Kidney capillary endothelial cell (primary cell): ENCODE measurements at regions not wholly inside any gene's neighbourhood (a gene's known extent, or its start where the extent isn't known, plus 50 kb on each side); places are given as distances from the start of the nearest gene placed in this dataset.
"Not testable (repeated sequence)": the region's sequence is repeated elsewhere in the genome, so short reads cannot be mapped to it uniquely, and the experiment has no call there.

ENCODE experiments used
- DNase-seq: peaks from one replicate; pipeline ENCODE4 v3.0.0-alpha.2; 2018; ENCODE audit warnings: low spot score

GRCh38 chr15:31597466-31597865 is 270.8 kb downstream of the KLF13 start:
- no peak for DNase-seq

GRCh38 chr15:31598620-31599019 is 272.0 kb downstream of the KLF13 start:
- no peak for DNase-seq

GRCh38 chr15:31605467-31605931 is 278.9 kb downstream of the KLF13 start:
- DNase-seq = no peak

GRCh38 chr15:31606194-31606669 is 279.6 kb downstream of the KLF13 start:
- no peak for DNase-seq

- no peak for DNase-seq
Observed at GRCh38 chr15:31606931-31607497, 280.4 kb downstream of the KLF13 start.

GRCh38 chr15:31607656-31608055 is 281.0 kb downstream of the KLF13 start:
- DNase-seq = no peak

- no peak for DNase-seq
Observed at GRCh38 chr15:31609258-31609681, 282.6 kb downstream of the KLF13 start.

- DNase-seq = no peak
Observed at GRCh38 chr15:31609906-31610305, 283.3 kb downstream of the KLF13 start.

- no peak for DNase-seq
Observed at GRCh38 chr15:31615643-31616415, 289.2 kb downstream of the KLF13 start.

GRCh38 chr15:31623297-31623696 is 296.7 kb downstream of the KLF13 start:
- not testable (repeated sequence) for DNase-seq

- DNase-seq = not testable (repeated sequence)
Observed at GRCh38 chr15:31624115-31624514, 297.5 kb downstream of the KLF13 start.

- not testable (repeated sequence) for DNase-seq
Observed at GRCh38 chr15:31635715-31636114, 309.1 kb downstream of the KLF13 start.

GRCh38 chr15:31636911-31637310 is 310.3 kb downstream of the KLF13 start:
- DNase-seq = not testable (repeated sequence)

- not testable (repeated sequence) for DNase-seq
Observed at GRCh38 chr15:31643955-31644354, 317.3 kb downstream of the KLF13 start.

- DNase-seq = not testable (repeated sequence)
Observed at GRCh38 chr15:31644761-31645160, 318.1 kb downstream of the KLF13 start.

GRCh38 chr15:31647337-31647826 is 320.7 kb downstream of the KLF13 start:
- not testable (repeated sequence) for DNase-seq

- DNase-seq = not testable (repeated sequence)
Observed at GRCh38 chr15:31649634-31650033, 323.0 kb downstream of the KLF13 start.

GRCh38 chr15:31650055-31650701 is 323.5 kb downstream of the KLF13 start:
- not testable (repeated sequence) for DNase-seq

GRCh38 chr15:31656915-31657314 is 330.3 kb downstream of the KLF13 start:
- DNase-seq = not testable (repeated sequence)

GRCh38 chr15:31660816-31661215 is 334.2 kb downstream of the KLF13 start:
- DNase-seq = no peak

- DNase-seq = not testable (repeated sequence)
Observed at GRCh38 chr15:31665732-31666131, 339.1 kb downstream of the KLF13 start.

- not testable (repeated sequence) for DNase-seq
Observed at GRCh38 chr15:31669158-31669908, 342.7 kb downstream of the KLF13 start.
